ENCODE measurements at regions not wholly inside any gene's neighbourhood (a gene's known extent, or its start where the extent isn't known, plus 50 kb on each side); places are given as distances from the start of the nearest gene placed in this dataset.

DNA sequence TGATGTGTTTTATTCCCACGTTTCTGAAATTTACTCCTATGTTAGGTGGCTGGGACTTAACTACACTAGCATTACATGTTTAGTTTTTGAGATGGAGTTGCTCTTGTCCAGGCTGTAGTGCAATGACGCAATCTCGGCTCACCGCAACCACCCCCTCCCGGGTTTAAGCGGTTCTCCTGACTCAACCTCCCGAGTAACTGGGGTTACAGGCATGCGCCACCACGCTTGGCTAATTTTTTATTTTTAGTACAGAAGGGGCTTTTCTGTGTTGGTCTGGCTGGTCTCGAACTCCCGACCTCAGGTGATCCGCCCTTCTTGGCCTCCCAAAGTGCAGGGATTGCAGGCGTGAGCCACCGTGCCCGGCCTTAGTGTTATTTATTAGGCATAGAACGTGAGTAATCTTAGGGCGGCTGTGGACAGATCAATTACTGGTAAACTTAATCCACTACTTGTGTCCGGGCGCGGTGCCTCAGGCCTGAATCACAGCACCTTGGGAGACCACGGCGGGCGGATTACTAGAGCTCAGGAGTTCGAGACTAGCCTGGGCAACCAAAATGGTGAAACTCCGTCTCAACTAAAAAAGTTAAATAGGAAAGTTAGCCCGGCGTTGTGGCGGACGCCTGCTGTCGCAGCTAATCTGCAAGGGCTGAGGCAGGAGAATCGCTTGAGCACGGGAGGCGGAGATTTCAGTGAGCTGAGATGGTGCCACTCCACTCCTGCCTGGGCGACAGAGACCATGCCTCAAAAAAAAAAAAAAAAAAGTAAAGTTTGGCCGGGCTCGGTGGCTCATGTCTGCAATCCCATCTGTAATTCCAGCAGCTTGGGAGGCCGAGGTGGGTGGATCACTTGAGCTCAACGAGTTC lies 123.7 kb upstream of the BTN3A2 start:
- Histone ChIP-seq H3K4me3 (ENCODE audit: low read length) (peak overlapping the region; percentile 54), H3K27me3 (ENCODE audit: insufficient read depth, low read depth, low read length) (peaks cover 11% of the 10 kb centered on the region), H3K9ac (ENCODE audit: low read length) (no peak overlapping the region), H3K36me3 (ENCODE audit: insufficient read depth, low read length) (no peaks in the 10 kb centered on the region), H2AFZ (ENCODE audit: low read depth, low read length) (no peak overlapping the region), H3K4me2 (ENCODE audit: low read length) (no peak overlapping the region), H4K20me1 (ENCODE audit: insufficient read depth) (no peaks in the 10 kb centered on the region), H3K27ac (ENCODE audit: low read length) (no peak overlapping the region), H3K9me2 (ENCODE audit: insufficient read depth, low read length) (no peaks in the 10 kb centered on the region), H3K79me2 (replicated peaks; ENCODE audit: insufficient read depth, low read length) (no peaks in the 10 kb centered on the region), H3F3A (ENCODE audit: insufficient read depth, low read length, poor library complexity, severe bottlenecking) (no peaks in the 10 kb centered on the region), H3K9me3 (ENCODE audit: low read length) (peaks cover 9% of the 10 kb centered on the region)
- TF ChIP-seq RAD21 (conservative IDR thresholded peaks at IDR 0.05) (no peak), EZH2 (IDR thresholded peaks at IDR 0.05; ENCODE audit: borderline replicate concordance, insufficient read depth, low read length, poor library complexity, severe bottlenecking) (no peak), MXI1 (conservative IDR thresholded peaks at IDR 0.05; ENCODE audit: poor library complexity, severe bottlenecking) (no peak), EP300 (conservative IDR thresholded peaks at IDR 0.05; ENCODE audit: poor library complexity, severe bottlenecking) (no peak), TAF1 (IDR thresholded peaks at IDR 0.05; ENCODE audit: low read depth) (no peak), POLR2AphosphoS5 (IDR thresholded peaks at IDR 0.05) (no peak), SMC3 (conservative IDR thresholded peaks at IDR 0.05; ENCODE audit: poor library complexity) (no peak)
- TF ChIP-seq, protein P1, sequence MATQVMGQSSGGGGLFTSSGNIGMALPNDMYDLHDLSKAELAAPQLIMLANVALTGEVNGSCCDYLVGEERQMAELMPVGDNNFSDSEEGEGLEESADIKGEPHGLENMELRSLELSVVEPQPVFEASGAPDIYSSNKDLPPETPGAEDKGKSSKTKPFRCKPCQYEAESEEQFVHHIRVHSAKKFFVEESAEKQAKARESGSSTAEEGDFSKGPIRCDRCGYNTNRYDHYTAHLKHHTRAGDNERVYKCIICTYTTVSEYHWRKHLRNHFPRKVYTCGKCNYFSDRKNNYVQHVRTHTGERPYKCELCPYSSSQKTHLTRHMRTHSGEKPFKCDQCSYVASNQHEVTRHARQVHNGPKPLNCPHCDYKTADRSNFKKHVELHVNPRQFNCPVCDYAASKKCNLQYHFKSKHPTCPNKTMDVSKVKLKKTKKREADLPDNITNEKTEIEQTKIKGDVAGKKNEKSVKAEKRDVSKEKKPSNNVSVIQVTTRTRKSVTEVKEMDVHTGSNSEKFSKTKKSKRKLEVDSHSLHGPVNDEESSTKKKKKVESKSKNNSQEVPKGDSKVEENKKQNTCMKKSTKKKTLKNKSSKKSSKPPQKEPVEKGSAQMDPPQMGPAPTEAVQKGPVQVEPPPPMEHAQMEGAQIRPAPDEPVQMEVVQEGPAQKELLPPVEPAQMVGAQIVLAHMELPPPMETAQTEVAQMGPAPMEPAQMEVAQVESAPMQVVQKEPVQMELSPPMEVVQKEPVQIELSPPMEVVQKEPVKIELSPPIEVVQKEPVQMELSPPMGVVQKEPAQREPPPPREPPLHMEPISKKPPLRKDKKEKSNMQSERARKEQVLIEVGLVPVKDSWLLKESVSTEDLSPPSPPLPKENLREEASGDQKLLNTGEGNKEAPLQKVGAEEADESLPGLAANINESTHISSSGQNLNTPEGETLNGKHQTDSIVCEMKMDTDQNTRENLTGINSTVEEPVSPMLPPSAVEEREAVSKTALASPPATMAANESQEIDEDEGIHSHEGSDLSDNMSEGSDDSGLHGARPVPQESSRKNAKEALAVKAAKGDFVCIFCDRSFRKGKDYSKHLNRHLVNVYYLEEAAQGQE (IDR thresholded peaks at IDR 0.05; ENCODE audit: borderline replicate concordance): no peak
- TF ChIP-seq, protein P2, sequence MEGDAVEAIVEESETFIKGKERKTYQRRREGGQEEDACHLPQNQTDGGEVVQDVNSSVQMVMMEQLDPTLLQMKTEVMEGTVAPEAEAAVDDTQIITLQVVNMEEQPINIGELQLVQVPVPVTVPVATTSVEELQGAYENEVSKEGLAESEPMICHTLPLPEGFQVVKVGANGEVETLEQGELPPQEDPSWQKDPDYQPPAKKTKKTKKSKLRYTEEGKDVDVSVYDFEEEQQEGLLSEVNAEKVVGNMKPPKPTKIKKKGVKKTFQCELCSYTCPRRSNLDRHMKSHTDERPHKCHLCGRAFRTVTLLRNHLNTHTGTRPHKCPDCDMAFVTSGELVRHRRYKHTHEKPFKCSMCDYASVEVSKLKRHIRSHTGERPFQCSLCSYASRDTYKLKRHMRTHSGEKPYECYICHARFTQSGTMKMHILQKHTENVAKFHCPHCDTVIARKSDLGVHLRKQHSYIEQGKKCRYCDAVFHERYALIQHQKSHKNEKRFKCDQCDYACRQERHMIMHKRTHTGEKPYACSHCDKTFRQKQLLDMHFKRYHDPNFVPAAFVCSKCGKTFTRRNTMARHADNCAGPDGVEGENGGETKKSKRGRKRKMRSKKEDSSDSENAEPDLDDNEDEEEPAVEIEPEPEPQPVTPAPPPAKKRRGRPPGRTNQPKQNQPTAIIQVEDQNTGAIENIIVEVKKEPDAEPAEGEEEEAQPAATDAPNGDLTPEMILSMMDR (IDR thresholded peaks at IDR 0.05; ENCODE audit: poor library complexity, severe bottlenecking): no peak

DNA sequence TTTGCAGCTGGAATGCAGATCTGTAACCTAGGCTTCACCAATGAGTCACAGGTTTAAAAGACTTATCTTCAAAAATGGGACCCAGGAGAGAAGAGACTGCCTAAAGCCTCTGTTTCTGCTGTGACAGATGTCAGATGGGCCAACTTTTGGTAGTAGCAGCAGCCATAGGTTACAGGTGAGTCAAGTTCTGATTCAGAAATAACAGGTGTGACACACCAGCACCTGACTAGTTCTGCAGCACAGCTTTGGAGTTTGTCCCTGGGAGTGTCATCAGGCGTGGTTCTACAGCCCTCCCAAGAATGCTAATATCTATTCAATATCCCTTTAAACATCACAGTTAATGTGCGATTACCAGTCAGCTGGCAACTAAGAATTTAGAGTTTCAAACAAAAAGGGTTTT lies 121.9 kb upstream of the BTN3A2 start:
- no peak overlapping the region for H3K4me2 ChIP-seq (ENCODE audit: low read length)
- peaks cover 11% of the 10 kb centered on the region for H3K27me3 ChIP-seq (ENCODE audit: insufficient read depth, low read depth, low read length)
- H3K9ac ChIP-seq (ENCODE audit: low read length): no peak overlapping the region
- no peak overlapping the region for H3K27ac ChIP-seq (ENCODE audit: low read length)
- no peaks in the 10 kb centered on the region for H3K79me2 ChIP-seq (replicated peaks; ENCODE audit: insufficient read depth, low read length)
- H3K9me2 ChIP-seq (ENCODE audit: insufficient read depth, low read length): no peaks in the 10 kb centered on the region
- no peaks in the 10 kb centered on the region for H3K36me3 ChIP-seq (ENCODE audit: insufficient read depth, low read length)
- peaks cover 9% of the 10 kb centered on the region for H3K9me3 ChIP-seq (ENCODE audit: low read length)
- H4K20me1 ChIP-seq (ENCODE audit: insufficient read depth): no peaks in the 10 kb centered on the region
- H2AFZ ChIP-seq (ENCODE audit: low read depth, low read length): no peak overlapping the region
- TF ChIP-seq, protein P1 (IDR thresholded peaks at IDR 0.05; ENCODE audit: borderline replicate concordance): no peak
- TF ChIP-seq TAF1 (IDR thresholded peaks at IDR 0.05; ENCODE audit: low read depth) (no peak), EZH2 (IDR thresholded peaks at IDR 0.05; ENCODE audit: borderline replicate concordance, insufficient read depth, low read length, poor library complexity, severe bottlenecking) (no peak), EP300 (conservative IDR thresholded peaks at IDR 0.05; ENCODE audit: poor library complexity, severe bottlenecking) (no peak), POLR2AphosphoS5 (IDR thresholded peaks at IDR 0.05) (no peak), SMC3 (conservative IDR thresholded peaks at IDR 0.05; ENCODE audit: poor library complexity) (no peak), MXI1 (conservative IDR thresholded peaks at IDR 0.05; ENCODE audit: poor library complexity, severe bottlenecking) (no peak), RAD21 (conservative IDR thresholded peaks at IDR 0.05) (no peak)
- TF ChIP-seq, protein P2 (IDR thresholded peaks at IDR 0.05; ENCODE audit: poor library complexity, severe bottlenecking): no peak
- H3F3A ChIP-seq (ENCODE audit: insufficient read depth, low read length, poor library complexity, severe bottlenecking): no peaks in the 10 kb centered on the region
- H3K4me3 ChIP-seq (ENCODE audit: low read length): no peak overlapping the region
